Right lobe of liver (tissue), 4 donors: ENCODE measurements at regions not wholly inside any gene's neighbourhood (a gene's known extent, or its start where the extent isn't known, plus 50 kb on each side); places are given as distances from the start of the nearest gene placed in this dataset.

Source experiments
- POLR2A ChIP-seq: fragments of 450-650 bp; IDR thresholded peaks from one replicate; pipeline ENCODE4 v1.6.1; 2017; ENCODE audit warnings: antibody characterized with exemption, mild to moderate bottlenecking
- TF ChIP-seq, protein P1 (sequence below), 4 donors: fragments of 200-600 bp in 3 of 4; fragments of 450-650 bp in 1 of 4; IDR thresholded peaks; one replicate each; pipeline versions ENCODE4 v1.5.1 to v1.8.0; 2016 to 2022; ENCODE audit warnings: antibody characterized with exemption in 4 of 4, mild to moderate bottlenecking in 2 of 4
- donor health status: DM: no; HTN: no; CAD: no.
- donor health status: DM: no; HTN: no; CAD: no.
- donor health status: DM: no; HTN: yes; CAD: no.

DNA sequence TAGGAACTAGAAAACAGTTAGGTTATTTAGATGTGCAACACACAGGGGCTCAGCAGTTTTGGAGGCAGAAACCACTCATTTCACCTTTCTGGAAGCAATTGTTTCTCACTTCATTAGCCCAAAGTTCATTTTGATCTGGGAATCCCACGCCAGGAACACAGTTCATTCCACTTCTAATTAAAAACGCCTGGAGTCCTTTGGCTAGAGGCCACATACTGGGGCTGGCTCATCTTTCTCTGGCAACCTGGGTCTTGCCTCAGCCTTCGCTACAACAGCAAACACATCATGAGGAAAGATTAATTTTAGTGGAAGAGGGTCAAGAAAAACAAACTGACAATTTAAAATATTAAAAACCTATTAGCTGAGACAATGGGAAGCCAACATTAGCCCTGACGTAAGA is 69.7 kb downstream of the RFPL4B start:
- TF ChIP-seq, protein P1, sequence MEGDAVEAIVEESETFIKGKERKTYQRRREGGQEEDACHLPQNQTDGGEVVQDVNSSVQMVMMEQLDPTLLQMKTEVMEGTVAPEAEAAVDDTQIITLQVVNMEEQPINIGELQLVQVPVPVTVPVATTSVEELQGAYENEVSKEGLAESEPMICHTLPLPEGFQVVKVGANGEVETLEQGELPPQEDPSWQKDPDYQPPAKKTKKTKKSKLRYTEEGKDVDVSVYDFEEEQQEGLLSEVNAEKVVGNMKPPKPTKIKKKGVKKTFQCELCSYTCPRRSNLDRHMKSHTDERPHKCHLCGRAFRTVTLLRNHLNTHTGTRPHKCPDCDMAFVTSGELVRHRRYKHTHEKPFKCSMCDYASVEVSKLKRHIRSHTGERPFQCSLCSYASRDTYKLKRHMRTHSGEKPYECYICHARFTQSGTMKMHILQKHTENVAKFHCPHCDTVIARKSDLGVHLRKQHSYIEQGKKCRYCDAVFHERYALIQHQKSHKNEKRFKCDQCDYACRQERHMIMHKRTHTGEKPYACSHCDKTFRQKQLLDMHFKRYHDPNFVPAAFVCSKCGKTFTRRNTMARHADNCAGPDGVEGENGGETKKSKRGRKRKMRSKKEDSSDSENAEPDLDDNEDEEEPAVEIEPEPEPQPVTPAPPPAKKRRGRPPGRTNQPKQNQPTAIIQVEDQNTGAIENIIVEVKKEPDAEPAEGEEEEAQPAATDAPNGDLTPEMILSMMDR (IDR thresholded peaks at IDR 0.05), result no peak
- TF ChIP-seq POLR2A, result no peak
